ENCODE measurements at regions not wholly inside any gene's neighbourhood (a gene's known extent, or its start where the extent isn't known, plus 50 kb on each side); places are given as distances from the start of the nearest gene placed in this dataset.

DNA sequence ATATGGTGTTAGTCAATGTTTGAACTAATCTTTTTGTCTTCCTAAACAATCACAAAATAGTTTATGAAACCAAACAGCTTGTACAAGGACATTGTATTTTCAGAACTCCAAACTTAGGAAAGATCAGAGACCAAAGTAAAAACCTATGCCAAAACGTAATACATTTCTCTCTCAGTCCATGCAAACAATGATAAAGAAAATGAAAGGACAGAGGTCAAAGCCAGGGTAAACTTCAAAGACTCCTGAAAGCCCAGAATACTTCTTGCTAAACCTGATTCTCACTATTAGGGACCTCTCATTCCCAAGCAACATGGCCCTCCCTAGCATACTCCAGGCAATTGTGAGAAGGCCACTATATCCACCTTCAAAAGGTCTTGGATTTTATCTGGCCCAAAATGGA lies 105.1 kb upstream of the GALNT5 start:
- TF ChIP-seq, protein P1, sequence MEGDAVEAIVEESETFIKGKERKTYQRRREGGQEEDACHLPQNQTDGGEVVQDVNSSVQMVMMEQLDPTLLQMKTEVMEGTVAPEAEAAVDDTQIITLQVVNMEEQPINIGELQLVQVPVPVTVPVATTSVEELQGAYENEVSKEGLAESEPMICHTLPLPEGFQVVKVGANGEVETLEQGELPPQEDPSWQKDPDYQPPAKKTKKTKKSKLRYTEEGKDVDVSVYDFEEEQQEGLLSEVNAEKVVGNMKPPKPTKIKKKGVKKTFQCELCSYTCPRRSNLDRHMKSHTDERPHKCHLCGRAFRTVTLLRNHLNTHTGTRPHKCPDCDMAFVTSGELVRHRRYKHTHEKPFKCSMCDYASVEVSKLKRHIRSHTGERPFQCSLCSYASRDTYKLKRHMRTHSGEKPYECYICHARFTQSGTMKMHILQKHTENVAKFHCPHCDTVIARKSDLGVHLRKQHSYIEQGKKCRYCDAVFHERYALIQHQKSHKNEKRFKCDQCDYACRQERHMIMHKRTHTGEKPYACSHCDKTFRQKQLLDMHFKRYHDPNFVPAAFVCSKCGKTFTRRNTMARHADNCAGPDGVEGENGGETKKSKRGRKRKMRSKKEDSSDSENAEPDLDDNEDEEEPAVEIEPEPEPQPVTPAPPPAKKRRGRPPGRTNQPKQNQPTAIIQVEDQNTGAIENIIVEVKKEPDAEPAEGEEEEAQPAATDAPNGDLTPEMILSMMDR (IDR thresholded peaks at IDR 0.05; ENCODE audit: insufficient read depth, low read length, poor library complexity, severe bottlenecking), result no peak
- DNase-seq (ENCODE audit: extremely low read depth, insufficient read length), result no peak

DNA sequence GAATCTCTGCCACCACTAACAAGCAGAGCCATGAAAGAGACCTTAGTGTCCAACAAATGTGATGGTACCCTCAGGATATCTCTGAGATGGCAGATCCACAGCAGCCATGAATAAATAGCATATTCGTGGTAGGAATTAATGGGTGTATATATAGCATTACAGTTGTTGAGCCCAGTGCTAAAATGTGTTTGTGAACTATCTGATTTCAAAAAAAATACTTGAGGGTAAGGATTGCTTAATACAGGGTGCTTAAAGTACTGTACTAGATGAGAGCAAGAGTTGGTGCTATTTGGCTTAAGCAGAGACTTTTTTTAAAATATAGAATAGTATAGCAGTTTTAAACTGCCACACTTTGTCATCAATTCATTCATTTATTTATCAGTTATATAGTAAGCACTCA lies 101.5 kb upstream of the GALNT5 start:
- H3K36me3 ChIP-seq (ENCODE audit: control insufficient read depth, insufficient read depth, low read length), result no peaks in the 10 kb centered on the region
- H3K27me3 ChIP-seq (replicated peaks; ENCODE audit: control insufficient read depth, insufficient read depth, low read length), result no peaks in the 10 kb centered on the region
- no peak overlapping the region for H3K4me3 ChIP-seq (replicated peaks; ENCODE audit: low read depth, low read length)
- no peak for DNase-seq (ENCODE audit: extremely low read depth, insufficient read length)
- TF ChIP-seq, protein P1 (IDR thresholded peaks at IDR 0.05; ENCODE audit: insufficient read depth, low read length, poor library complexity, severe bottlenecking), result no peak

More for the DNA sequence above, 105.1 kb upstream of the GALNT5 start:
- no peaks in the 10 kb centered on the region for H3K36me3 ChIP-seq (ENCODE audit: control insufficient read depth, insufficient read depth, low read length)
- no peaks in the 10 kb centered on the region for H3K27me3 ChIP-seq (replicated peaks; ENCODE audit: control insufficient read depth, insufficient read depth, low read length)
- no peak overlapping the region for H3K4me3 ChIP-seq (replicated peaks; ENCODE audit: low read depth, low read length)

DNA sequence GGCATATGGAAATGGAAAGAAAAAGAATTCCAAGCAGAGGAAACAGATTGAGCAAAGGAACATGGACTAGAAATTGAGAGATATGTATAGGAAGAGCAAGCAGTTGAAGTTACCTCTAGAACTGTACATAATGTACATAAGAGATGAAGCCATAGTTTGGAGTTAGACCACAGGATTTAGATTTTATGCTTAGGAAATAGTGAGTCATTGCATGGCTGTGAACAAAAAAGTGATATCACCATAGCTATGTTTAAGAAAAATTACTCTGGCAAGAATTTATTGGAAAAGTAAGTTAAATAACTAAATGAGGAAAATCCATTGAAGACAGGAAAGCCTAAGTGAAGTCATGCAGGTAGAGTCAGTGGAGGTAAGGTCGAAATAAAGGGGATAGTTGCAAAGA lies 99.4 kb upstream of the GALNT5 start:
- no peaks in the 10 kb centered on the region for H3K27me3 ChIP-seq (replicated peaks; ENCODE audit: control insufficient read depth, insufficient read depth, low read length)
- no peak for DNase-seq (ENCODE audit: extremely low read depth, insufficient read length)
- no peaks in the 10 kb centered on the region for H3K36me3 ChIP-seq (ENCODE audit: control insufficient read depth, insufficient read depth, low read length)
- no peak overlapping the region for H3K4me3 ChIP-seq (replicated peaks; ENCODE audit: low read depth, low read length)
- TF ChIP-seq, protein P1 (IDR thresholded peaks at IDR 0.05; ENCODE audit: insufficient read depth, low read length, poor library complexity, severe bottlenecking), result no peak

DNA sequence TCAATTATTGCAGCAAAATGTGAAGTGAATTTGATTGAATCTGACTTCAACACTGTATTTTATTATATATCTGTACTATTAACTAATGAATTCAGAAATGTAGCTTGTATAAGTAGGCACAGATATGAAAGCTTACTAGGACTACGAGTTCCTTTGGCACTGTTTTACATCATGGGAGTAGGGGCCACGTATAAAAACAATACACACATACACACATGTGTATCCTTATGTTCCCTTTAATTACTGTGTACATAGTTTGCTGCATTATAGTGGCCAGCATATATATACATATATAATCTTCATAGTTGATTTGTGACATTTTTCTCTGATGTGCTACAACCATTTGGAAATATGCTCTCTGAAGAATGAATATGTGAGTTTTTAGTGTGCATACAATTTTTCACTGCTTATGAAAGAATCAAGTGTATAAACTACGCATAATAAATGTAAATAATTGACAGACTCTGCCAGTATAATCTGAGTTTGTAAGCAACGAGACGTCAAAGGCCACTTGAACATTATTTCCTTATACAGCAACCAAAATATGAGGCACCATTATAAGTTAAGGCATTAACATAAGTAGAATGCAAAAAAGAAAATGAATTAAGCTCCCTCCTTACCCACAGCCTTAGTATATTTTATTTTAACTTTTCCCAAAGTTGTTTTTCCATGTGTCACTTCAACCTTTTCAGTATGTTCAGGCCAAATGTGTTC lies 98.1 kb upstream of the GALNT5 start:
- no peaks in the 10 kb centered on the region for H3K27me3 ChIP-seq (replicated peaks; ENCODE audit: control insufficient read depth, insufficient read depth, low read length)
- TF ChIP-seq, protein P1 (IDR thresholded peaks at IDR 0.05; ENCODE audit: insufficient read depth, low read length, poor library complexity, severe bottlenecking), result no peak
- DNase-seq (ENCODE audit: extremely low read depth, insufficient read length), result no peak
- H3K36me3 ChIP-seq (ENCODE audit: control insufficient read depth, insufficient read depth, low read length), result no peaks in the 10 kb centered on the region
- no peak overlapping the region for H3K4me3 ChIP-seq (replicated peaks; ENCODE audit: low read depth, low read length)

DNA sequence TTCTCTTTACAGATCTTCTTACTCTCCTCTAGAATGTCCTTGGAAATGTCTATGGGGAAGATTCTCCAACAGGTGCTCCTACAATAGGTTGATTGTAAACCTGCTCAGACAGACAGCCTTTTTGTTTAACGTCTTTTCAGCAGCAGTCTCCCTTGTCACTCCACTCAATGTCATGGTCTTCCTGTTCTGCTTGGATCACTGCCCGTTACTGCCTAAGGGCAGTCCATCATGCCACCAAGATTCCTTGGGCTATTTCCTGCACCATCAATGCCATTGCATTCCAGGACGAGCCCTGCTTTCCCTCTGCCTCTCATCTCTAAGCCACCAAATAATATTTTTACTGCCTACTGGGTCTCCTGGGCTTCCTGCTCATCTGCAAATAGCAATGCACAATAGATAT lies 97.4 kb upstream of the GALNT5 start:
- TF ChIP-seq, protein P1 (IDR thresholded peaks at IDR 0.05; ENCODE audit: insufficient read depth, low read length, poor library complexity, severe bottlenecking), result no peak
- Histone ChIP-seq H3K4me3 (replicated peaks; ENCODE audit: low read depth, low read length) (no peak overlapping the region), H3K36me3 (ENCODE audit: control insufficient read depth, insufficient read depth, low read length) (no peaks in the 10 kb centered on the region), H3K27me3 (replicated peaks; ENCODE audit: control insufficient read depth, insufficient read depth, low read length) (no peaks in the 10 kb centered on the region)
- DNase-seq (ENCODE audit: extremely low read depth, insufficient read length), result no peak

DNA sequence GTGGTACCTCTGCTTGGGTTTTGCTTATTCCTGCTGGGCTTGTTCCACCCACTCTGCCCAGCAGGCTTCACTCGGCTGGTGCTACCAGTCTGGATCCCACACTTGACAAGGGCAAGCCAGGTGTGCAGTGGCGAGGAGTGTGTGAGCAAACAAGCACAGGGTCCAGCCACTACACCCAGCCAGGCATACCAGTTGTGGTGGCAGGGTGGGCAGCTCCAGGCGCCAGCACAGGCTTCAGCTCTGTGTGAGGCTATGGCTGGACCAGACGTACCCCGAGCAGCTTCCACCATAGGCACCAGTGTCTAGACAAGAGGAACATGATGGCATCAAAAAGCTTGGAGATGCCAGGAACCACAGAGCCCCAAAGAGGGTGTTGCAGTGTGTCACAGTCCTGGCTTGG lies 93.1 kb upstream of the GALNT5 start:
- TF ChIP-seq, protein P1 (IDR thresholded peaks at IDR 0.05; ENCODE audit: insufficient read depth, low read length, poor library complexity, severe bottlenecking), result no peak
- DNase-seq (ENCODE audit: extremely low read depth, insufficient read length), result no peak
- Histone ChIP-seq H3K36me3 (ENCODE audit: control insufficient read depth, insufficient read depth, low read length) (no peaks in the 10 kb centered on the region), H3K4me3 (replicated peaks; ENCODE audit: low read depth, low read length) (no peak overlapping the region), H3K27me3 (replicated peaks; ENCODE audit: control insufficient read depth, insufficient read depth, low read length) (no peaks in the 10 kb centered on the region)

All from GM06990 (cell line).